ENCODE measurements at regions not wholly inside any gene's neighbourhood (a gene's known extent, or its start where the extent isn't known, plus 50 kb on each side); places are given as distances from the start of the nearest gene placed in this dataset.

- BruUV-seq (replicated peaks), result no TSS peak
- CTCF ChIA-PET, result no interaction called here
Observed at GRCh38 chr4:182113779-182114178, 129.4 kb upstream of the TENM3 start.

GRCh38 chr4:182124359-182124758, 118.8 kb upstream of the TENM3 start:
- Histone ChIP-seq H3K4me2 (ENCODE audit: low read length) (no peak overlapping the region), H3K27me3 (ENCODE audit: insufficient read depth, low read length) (no peaks in the 10 kb centered on the region), H2AFZ (ENCODE audit: low read depth, low read length, poor library complexity, severe bottlenecking) (no peak overlapping the region), H3K9ac (ENCODE audit: low read length) (no peak overlapping the region), H4K20me1 (ENCODE audit: insufficient read depth) (no peaks in the 10 kb centered on the region), H3K9me2 (ENCODE audit: insufficient read depth) (no peaks in the 10 kb centered on the region), H3K36me3 (ENCODE audit: control insufficient read depth in 1 of 2, insufficient read depth in 2 of 2, low read length in 2 of 2) (no peaks in the 10 kb centered on the region), H3K79me2 (ENCODE audit: insufficient read depth, low read length) (no peaks in the 10 kb centered on the region), H3K27ac (ENCODE audit: low read depth, low read length) (no peak overlapping the region), H3K4me3 (replicated peaks in 1 of 2; ENCODE audit: low read depth in 1 of 2, low read length in 2 of 2) (no peak overlapping the region), H3K4me1 (ENCODE audit: control insufficient read depth in 1 of 2, insufficient read depth in 2 of 2, low read length in 2 of 2) (no peaks in the 10 kb centered on the region), H3K9me3 (ENCODE audit: control insufficient read depth in 1 of 2, insufficient read depth in 1 of 2, low read depth in 1 of 2, low read length in 2 of 2) (0 out of 4 replicates have a peak, but pooled peaks cover 0 to 4% of the 10 kb centered on the region in 2 experiments)
- ATAC-seq (no peak), DNase-seq (ENCODE audit: low read depth, low spot score) (no peak)
- intact Hi-C loops (cut with micrococcal nuclease), result no loop called here
- RAD21 ChIA-PET (ENCODE audit: low non-redundant PET in 1 of 2, low total read pairs in 2 of 2, uncharacterized antibody in 2 of 2, unreplicated experiment in 2 of 2), result no interaction called here
- TF ChIP-seq REST (IDR thresholded peaks at IDR 0.05; ENCODE audit: low read depth) (no peak), SIN3A (IDR thresholded peaks at IDR 0.05; ENCODE audit: low read depth) (no peak), MAX (IDR thresholded peaks at IDR 0.05) (no peak), FOSL1 (IDR thresholded peaks at IDR 0.05; ENCODE audit: low read depth) (no peak), CBX3 (IDR thresholded peaks at IDR 0.05; ENCODE audit: low read depth) (no peak), POLR2AphosphoS5 (IDR thresholded peaks at IDR 0.05; ENCODE audit: low read depth, low read length) (no peak), TCF7L2 (IDR thresholded peaks at IDR 0.05; ENCODE audit: borderline replicate concordance, extremely low read depth, insufficient read depth, insufficient read length) (no peak), ATF3 (IDR thresholded peaks at IDR 0.05) (no peak), ZBTB33 (IDR thresholded peaks at IDR 0.05; ENCODE audit: extremely low read depth, insufficient replicate concordance, low read length) (no peak), EZH2 (IDR thresholded peaks at IDR 0.05) (no peak), ELF1 (IDR thresholded peaks at IDR 0.05; ENCODE audit: borderline replicate concordance, low read depth) (no peak)
- no TSS peak for BruUV-seq (replicated peaks)
- CTCF ChIA-PET, result no interaction called here
- POLR2A ChIA-PET, result no interaction called here

More at GRCh38 chr4:182113779-182114178, 129.4 kb upstream of the TENM3 start:
- Histone ChIP-seq H3K9me3 (ENCODE audit: control insufficient read depth in 1 of 2, insufficient read depth in 1 of 2, low read depth in 1 of 2, low read length in 2 of 2) (no peaks in the 10 kb centered on the region), H3K36me3 (ENCODE audit: control insufficient read depth in 1 of 2, insufficient read depth in 2 of 2, low read length in 2 of 2) (no peaks in the 10 kb centered on the region), H3K4me3 (replicated peaks in 1 of 2; ENCODE audit: low read depth in 1 of 2, low read length in 2 of 2) (no peak overlapping the region), H3K79me2 (ENCODE audit: insufficient read depth, low read length) (no peaks in the 10 kb centered on the region), H2AFZ (ENCODE audit: low read depth, low read length, poor library complexity, severe bottlenecking) (no peak overlapping the region), H4K20me1 (ENCODE audit: insufficient read depth) (no peaks in the 10 kb centered on the region), H3K4me2 (ENCODE audit: low read length) (no peak overlapping the region), H3K4me1 (ENCODE audit: control insufficient read depth in 1 of 2, insufficient read depth in 2 of 2, low read length in 2 of 2) (no peaks in the 10 kb centered on the region), H3K9me2 (ENCODE audit: insufficient read depth) (no peaks in the 10 kb centered on the region), H3K9ac (ENCODE audit: low read length) (no peak overlapping the region), H3K27ac (ENCODE audit: low read depth, low read length) (no peak overlapping the region), H3K27me3 (ENCODE audit: insufficient read depth, low read length) (no peaks in the 10 kb centered on the region)
- TF ChIP-seq ATF3 (IDR thresholded peaks at IDR 0.05), result no peak
- intact Hi-C loops (cut with micrococcal nuclease), result no loop called here
- no peak for DNase-seq (ENCODE audit: low read depth, low spot score)
- ChIA-PET POLR2A (no interaction called here), RAD21 (ENCODE audit: low non-redundant PET in 1 of 2, low total read pairs in 2 of 2, uncharacterized antibody in 2 of 2, unreplicated experiment in 2 of 2) (no interaction called here)
- no peak for ATAC-seq

Data from HCT116 (cell line).